ENCODE measurements at regions not wholly inside any gene's neighbourhood (a gene's known extent, or its start where the extent isn't known, plus 50 kb on each side); places are given as distances from the start of the nearest gene placed in this dataset.

GRCh38 chr3:187571701-187572100 lies 98.5 kb downstream of the SST start:
- POLR2A ChIA-PET, result no interaction called here
- intact Hi-C loops (cut with DNase I, micrococcal nuclease), result no loop called here
- Mint-ChIP-seq H3K27ac (no peak overlapping the region), H3K27me3 (peaks cover 34% of the 10 kb centered on the region), H3K36me3 (ENCODE audit: low read depth) (no peaks in the 10 kb centered on the region), H3K9me3 (no peaks in the 10 kb centered on the region), H3K4me1 (ENCODE audit: low read depth) (no peaks in the 10 kb centered on the region), H3K4me3 (no peak overlapping the region)
- no peaks in the 10 kb centered on the region for H3K4me1 ChIP-seq (ENCODE audit: insufficient read depth, low read length)
- TF ChIP-seq, protein P1, sequence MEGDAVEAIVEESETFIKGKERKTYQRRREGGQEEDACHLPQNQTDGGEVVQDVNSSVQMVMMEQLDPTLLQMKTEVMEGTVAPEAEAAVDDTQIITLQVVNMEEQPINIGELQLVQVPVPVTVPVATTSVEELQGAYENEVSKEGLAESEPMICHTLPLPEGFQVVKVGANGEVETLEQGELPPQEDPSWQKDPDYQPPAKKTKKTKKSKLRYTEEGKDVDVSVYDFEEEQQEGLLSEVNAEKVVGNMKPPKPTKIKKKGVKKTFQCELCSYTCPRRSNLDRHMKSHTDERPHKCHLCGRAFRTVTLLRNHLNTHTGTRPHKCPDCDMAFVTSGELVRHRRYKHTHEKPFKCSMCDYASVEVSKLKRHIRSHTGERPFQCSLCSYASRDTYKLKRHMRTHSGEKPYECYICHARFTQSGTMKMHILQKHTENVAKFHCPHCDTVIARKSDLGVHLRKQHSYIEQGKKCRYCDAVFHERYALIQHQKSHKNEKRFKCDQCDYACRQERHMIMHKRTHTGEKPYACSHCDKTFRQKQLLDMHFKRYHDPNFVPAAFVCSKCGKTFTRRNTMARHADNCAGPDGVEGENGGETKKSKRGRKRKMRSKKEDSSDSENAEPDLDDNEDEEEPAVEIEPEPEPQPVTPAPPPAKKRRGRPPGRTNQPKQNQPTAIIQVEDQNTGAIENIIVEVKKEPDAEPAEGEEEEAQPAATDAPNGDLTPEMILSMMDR (IDR thresholded peaks at IDR 0.05), result no peak
- DNase-seq, result no peak
- no peak overlapping the region for H3K4me3 ChIP-seq (ENCODE audit: low read length)
- no peaks in the 10 kb centered on the region for H3K36me3 ChIP-seq (ENCODE audit: insufficient read depth, low read length)
- CTCF ChIA-PET, result no interaction called here
- no peaks in the 10 kb centered on the region for H3K9me3 ChIP-seq (ENCODE audit: control insufficient read depth in 1 of 2, insufficient read depth in 1 of 2, low read length in 2 of 2)
- H3K27ac ChIP-seq (ENCODE audit: low read depth in 1 of 2, low read length in 2 of 2), result no peak overlapping the region
- no peak for ATAC-seq (ENCODE audit: poor library complexity)
- H3K27me3 ChIP-seq (ENCODE audit: control insufficient read depth in 1 of 2, insufficient read depth in 2 of 2, low read length in 2 of 2), result peaks cover 0 to 12% of the 10 kb centered on the region in 2 experiments

DNA sequence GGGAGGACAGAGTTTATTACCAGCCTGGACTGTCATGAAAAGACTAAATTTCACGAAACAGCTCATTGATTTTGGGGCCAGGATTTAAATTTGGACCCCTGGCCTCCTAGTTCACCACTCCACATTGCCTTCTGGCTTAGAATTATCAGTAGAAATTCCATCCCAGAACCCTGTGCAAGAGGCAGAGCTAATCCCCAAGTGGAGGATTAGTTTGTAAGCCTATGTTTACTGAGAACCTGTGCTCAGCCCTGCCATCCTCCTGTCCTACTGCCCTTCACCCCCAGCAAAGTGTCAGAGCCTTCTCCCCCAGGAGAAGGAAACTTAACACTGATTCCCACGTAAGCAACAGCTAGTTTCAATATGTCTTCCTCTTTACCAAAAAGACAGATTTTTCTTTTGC lies 99.4 kb downstream of the SST start:
- ATAC-seq (ENCODE audit: poor library complexity) (no peak), DNase-seq (no peak)
- Mint-ChIP-seq H3K4me3 (no peak overlapping the region), H3K9me3 (no peaks in the 10 kb centered on the region), H3K27me3 (peaks cover 37% of the 10 kb centered on the region), H3K27ac (no peak overlapping the region), H3K36me3 (ENCODE audit: low read depth) (no peaks in the 10 kb centered on the region), H3K4me1 (ENCODE audit: low read depth) (no peaks in the 10 kb centered on the region)
- intact Hi-C loops (cut with DNase I, micrococcal nuclease), result no loop called here
- H3K27ac ChIP-seq (ENCODE audit: low read depth in 1 of 2, low read length in 2 of 2), result no peak overlapping the region
- H3K4me3 ChIP-seq (ENCODE audit: low read length), result no peak overlapping the region
- no peaks in the 10 kb centered on the region for H3K4me1 ChIP-seq (ENCODE audit: insufficient read depth, low read length)
- TF ChIP-seq, protein P1 (IDR thresholded peaks at IDR 0.05), result no peak
- no peaks in the 10 kb centered on the region for H3K9me3 ChIP-seq (ENCODE audit: control insufficient read depth in 1 of 2, insufficient read depth in 1 of 2, low read length in 2 of 2)
- no peaks in the 10 kb centered on the region for H3K36me3 ChIP-seq (ENCODE audit: insufficient read depth, low read length)
- H3K27me3 ChIP-seq (ENCODE audit: control insufficient read depth in 1 of 2, insufficient read depth in 2 of 2, low read length in 2 of 2), result peaks cover 0 to 12% of the 10 kb centered on the region in 2 experiments
- CTCF ChIA-PET, result interaction anchor here (1.9 kb wide), 1 partner anchor 11 kb away, joined by 4 read pairs; no protein-coding TSS in a partner anchor
- POLR2A ChIA-PET, result no interaction called here

- Mint-ChIP-seq H3K27me3 (peaks cover 39% of the 10 kb centered on the region), H3K9me3 (no peaks in the 10 kb centered on the region), H3K36me3 (ENCODE audit: low read depth) (no peaks in the 10 kb centered on the region), H3K27ac (no peak overlapping the region), H3K4me3 (no peak overlapping the region), H3K4me1 (ENCODE audit: low read depth) (no peaks in the 10 kb centered on the region)
- no peak for ATAC-seq (ENCODE audit: poor library complexity)
- TF ChIP-seq, protein P1 (IDR thresholded peaks at IDR 0.05), result no peak
- CTCF ChIA-PET, result no interaction called here
- H3K36me3 ChIP-seq (ENCODE audit: insufficient read depth, low read length), result no peaks in the 10 kb centered on the region
- no peaks in the 10 kb centered on the region for H3K4me1 ChIP-seq (ENCODE audit: insufficient read depth, low read length)
- intact Hi-C loops (cut with DNase I, micrococcal nuclease), result no loop called here
- POLR2A ChIA-PET, result no interaction called here
- no peaks in the 10 kb centered on the region for H3K9me3 ChIP-seq (ENCODE audit: control insufficient read depth in 1 of 2, insufficient read depth in 1 of 2, low read length in 2 of 2)
- H3K27ac ChIP-seq (ENCODE audit: low read depth in 1 of 2, low read length in 2 of 2), result no peak overlapping the region
- H3K4me3 ChIP-seq (ENCODE audit: low read length), result no peak overlapping the region
- peaks cover 0 to 11% of the 10 kb centered on the region in 2 experiments for H3K27me3 ChIP-seq (ENCODE audit: control insufficient read depth in 1 of 2, insufficient read depth in 2 of 2, low read length in 2 of 2)
- no peak for DNase-seq
These were observed 102.0 kb downstream of the SST start for GRCh38 chr3:187568171-187568570.

All from CD4-positive, alpha-beta T cell (primary cell).